ENCODE measurements at regions not wholly inside any gene's neighbourhood (a gene's known extent, or its start where the extent isn't known, plus 50 kb on each side); places are given as distances from the start of the nearest gene placed in this dataset.

- no peaks in the 10 kb centered on the region for H3K9me3 ChIP-seq (replicated peaks; ENCODE audit: control insufficient read depth, insufficient read depth, low read length)
- CTCF ChIA-PET, result no interaction called here
- RAD21 ChIA-PET (ENCODE audit: unreplicated experiment), result no interaction called here
- H2AFZ ChIP-seq (ENCODE audit: control insufficient read depth, low read depth, low read length), result no peak overlapping the region
- no peak overlapping the region for H3K9ac ChIP-seq (ENCODE audit: control insufficient read depth, insufficient read depth, low read length)
- H3K4me1 ChIP-seq (ENCODE audit: control insufficient read depth, insufficient read depth, low read length), result no peaks in the 10 kb centered on the region
- FAIRE-seq (no peak), ATAC-seq (no peak), DNase-seq (ENCODE audit: low read depth, low spot score) (no peak)
- H3K36me3 ChIP-seq (ENCODE audit: control insufficient read depth in 2 of 2, insufficient read depth in 2 of 2, low read length in 1 of 2), result no peaks in the 10 kb centered on the region
- H3K27me3 ChIP-seq (replicated peaks in 1 of 2; ENCODE audit: control insufficient read depth in 2 of 2, insufficient read depth in 2 of 2, low read length in 1 of 2), result no peaks in the 10 kb centered on the region; a peak in 1 of 4 replicates
- TF ChIP-seq BCL11A (IDR thresholded peaks at IDR 0.05; ENCODE audit: low read depth, low read length), result no peak
- TF ChIP-seq POLR2AphosphoS5 (IDR thresholded peaks at IDR 0.05; ENCODE audit: low read length), result no peak
- TF ChIP-seq EP300 (IDR thresholded peaks at IDR 0.05; ENCODE audit: borderline replicate concordance in 1 of 2, control insufficient read depth in 1 of 2, low read depth in 2 of 2, low read length in 2 of 2), result no peak
- no peak for TF ChIP-seq ELK1 (IDR thresholded peaks at IDR 0.05; ENCODE audit: low read depth, low read length)
- no peak for TF ChIP-seq ATF3 (IDR thresholded peaks at IDR 0.05; ENCODE audit: borderline replicate concordance, extremely low read depth, low read depth, low read length)
- no peak for TF ChIP-seq MLLT1 (IDR thresholded peaks at IDR 0.05)
- no peak overlapping the region for H3K4me3 ChIP-seq
- no peak overlapping the region for H3K4me2 ChIP-seq (ENCODE audit: control insufficient read depth, insufficient read depth)
- BruUV-seq (replicated peaks), result no TSS peak
- intact Hi-C loops (cut with micrococcal nuclease; ENCODE audit: unreplicated experiment) (no loop called here), in situ Hi-C loops (cut with MboI) (no loop called here)
- H3K27ac ChIP-seq (ENCODE audit: control insufficient read depth, insufficient read depth), result no peak overlapping the region
- SMC1A ChIA-PET (ENCODE audit: uncharacterized antibody, unreplicated experiment), result no interaction called here
- H3K79me2 ChIP-seq (ENCODE audit: control insufficient read depth, insufficient read depth, low read length), result no peaks in the 10 kb centered on the region
- WGBS (ENCODE audit: insufficient coverage, insufficient replicate concordance, low lambda C conversion rate, missing lambda C conversion rate), result 78% methylated on average over 2 of the region's 2 CpGs
- H4K20me1 ChIP-seq (ENCODE audit: control insufficient read depth, insufficient read depth), result no peaks in the 10 kb centered on the region
- POLR2A ChIA-PET, result no interaction called here
Measured at GRCh38 chr4:110920990-110921389, 298.1 kb upstream of the PITX2 start.
